Gastroesophageal sphincter (tissue), 4 donors: ENCODE measurements at regions not wholly inside any gene's neighbourhood (a gene's known extent, or its start where the extent isn't known, plus 50 kb on each side); places are given as distances from the start of the nearest gene placed in this dataset.

Experiments used
- ATAC-seq: fragments of 150-250 bp; one replicate; pipeline ENCODE4 v1.9.1; 2016; ENCODE audit warnings: mild to moderate bottlenecking, moderate library complexity
- H3K27ac ChIP-seq, 4 donors: fragments of 200-600 bp; sonication (generic) in 3 of 4; 1 replicate in 3 of 4; 2 replicates in 1 of 4; pipeline ENCODE4 v1.5.1; 2016 to 2019
- H3K27me3 ChIP-seq: fragments of 200-600 bp; sonication (generic); one replicate; pipeline ENCODE4 v1.5.1; 2019
- H3K36me3 ChIP-seq, 2 donors: fragments of 200-600 bp; sonication (generic); one replicate each; pipeline ENCODE4 v1.5.1; 2019; ENCODE audit warnings: control low read depth in 1 of 2
- H3K4me1 ChIP-seq, 3 donors: fragments of 200-600 bp; sonication (generic); 1 replicate in 2 of 3; 2 replicates in 1 of 3; pipeline ENCODE4 v1.5.1; 2016 to 2019; ENCODE audit warnings: control low read depth in 2 of 3
- H3K4me3 ChIP-seq, 2 donors: fragments of 200-600 bp; sonication (generic); one replicate each; pipeline ENCODE4 v1.5.1; 2019; ENCODE audit warnings: mild to moderate bottlenecking in 1 of 2, moderate library complexity in 1 of 2
- H3K9me3 ChIP-seq, 3 donors: fragments of 200-600 bp; sonication (generic); one replicate each; pipeline ENCODE4 v1.5.1; 2017 to 2019; ENCODE audit warnings: control low read depth in 2 of 3
- CTCF ChIP-seq, 4 experiments: fragments of 200-600 bp in 2 of 4; fragments of 450-650 bp in 2 of 4; sonication (generic) in 1 of 4; IDR thresholded peaks; one replicate each; pipeline ENCODE4 v1.5.1; 2017 to 2019; ENCODE audit warnings: antibody characterized with exemption in 4 of 4, mild to moderate bottlenecking in 2 of 4, moderate library complexity in 2 of 4
- EP300 ChIP-seq: sonication (generic); formaldehyde crosslinking; IDR thresholded peaks from one replicate; pipeline ENCODE4 v1.6.1; 2017; ENCODE audit warnings: antibody characterized with exemption, mild to moderate bottlenecking
- POLR2A ChIP-seq, 2 donors: fragments of 450-650 bp; IDR thresholded peaks; one replicate each; pipeline ENCODE4 v1.6.1; 2017; ENCODE audit warnings: antibody characterized with exemption in 2 of 2, mild to moderate bottlenecking in 2 of 2, moderate library complexity in 1 of 2
- POLR2AphosphoS5 ChIP-seq: sonication (generic); formaldehyde crosslinking; IDR thresholded peaks from one replicate; pipeline ENCODE4 v1.6.1; 2017; ENCODE audit warnings: antibody characterized with exemption
- WGBS, 2 donors: methylation state at CpG; one replicate each; pipeline ENCODE4 v1.1.5; 2018; ENCODE audit warnings: low coverage in 1 of 2; 5-methylcytosine and 5-hydroxymethylcytosine counted together

GRCh38 chr4:35604724-35605123 lies 639.6 kb downstream of the ARAP2 start:
- Histone ChIP-seq H3K27me3 (no peaks in the 10 kb centered on the region), H3K9me3 (no peaks in the 10 kb centered on the region), H3K4me3 (no peak overlapping the region), H3K27ac (no peak overlapping the region), H3K36me3 (no peaks in the 10 kb centered on the region), H3K4me1 (no peaks in the 10 kb centered on the region)
- 82 to 100% methylated on average over 1 of the region's 1 CpG for WGBS, 2 donors
- ATAC-seq: no peak
- TF ChIP-seq EP300 (no peak), POLR2A (IDR thresholded peaks at IDR 0.05) (no peak), CTCF (IDR thresholded peaks at IDR 0.05) (no peak), POLR2AphosphoS5 (no peak)

- TF ChIP-seq POLR2A (IDR thresholded peaks at IDR 0.05) (no peak), EP300 (no peak), POLR2AphosphoS5 (no peak), CTCF (IDR thresholded peaks at IDR 0.05) (no peak)
- no peak overlapping the region for H3K27ac ChIP-seq
- no peak for ATAC-seq
These were observed 636.1 kb downstream of the ARAP2 start for GRCh38 chr4:35608205-35608604.

GRCh38 chr4:35614120-35614519 lies 630.2 kb downstream of the ARAP2 start:
- Histone ChIP-seq H3K4me3 (no peak overlapping the region), H3K4me1 (no peaks in the 10 kb centered on the region), H3K27ac (no peak overlapping the region), H3K9me3 (no peaks in the 10 kb centered on the region), H3K36me3 (no peaks in the 10 kb centered on the region), H3K27me3 (no peaks in the 10 kb centered on the region)
- no peak for ATAC-seq
- TF ChIP-seq POLR2A (IDR thresholded peaks at IDR 0.05): no peak
- no peak for TF ChIP-seq EP300
- TF ChIP-seq POLR2AphosphoS5: no peak
- no peak for TF ChIP-seq CTCF (IDR thresholded peaks at IDR 0.05)
- 47 to 54% methylated on average over 2 of the region's 2 CpGs for WGBS, 2 donors

More at GRCh38 chr4:35608205-35608604, 636.1 kb downstream of the ARAP2 start:
- Histone ChIP-seq H3K27me3 (no peaks in the 10 kb centered on the region), H3K4me3 (no peak overlapping the region), H3K4me1 (no peaks in the 10 kb centered on the region), H3K9me3 (no peaks in the 10 kb centered on the region), H3K36me3 (no peaks in the 10 kb centered on the region)

GRCh38 chr4:35639929-35640328 lies 604.4 kb downstream of the ARAP2 start:
- ATAC-seq: no peak
- WGBS, 2 donors: 51 to 69% methylated on average over 2 to 3 of the region's 3 CpGs
- TF ChIP-seq CTCF (IDR thresholded peaks at IDR 0.05): no peak
- TF ChIP-seq EP300: no peak
- Histone ChIP-seq H3K27ac (no peak overlapping the region), H3K9me3 (no peaks in the 10 kb centered on the region), H3K4me3 (no peak overlapping the region), H3K27me3 (no peaks in the 10 kb centered on the region), H3K36me3 (no peaks in the 10 kb centered on the region), H3K4me1 (no peaks in the 10 kb centered on the region)

GRCh38 chr4:35643661-35644060 lies 600.7 kb downstream of the ARAP2 start:
- no peak overlapping the region for H3K4me3 ChIP-seq
- no peaks in the 10 kb centered on the region for H3K27me3 ChIP-seq
- no peaks in the 10 kb centered on the region for H3K9me3 ChIP-seq
- TF ChIP-seq EP300 (no peak), POLR2A (IDR thresholded peaks at IDR 0.05) (no peak), CTCF (IDR thresholded peaks at IDR 0.05) (no peak), POLR2AphosphoS5 (no peak)
- no peak for ATAC-seq
- H3K4me1 ChIP-seq: no peaks in the 10 kb centered on the region
- H3K27ac ChIP-seq: no peak overlapping the region
- H3K36me3 ChIP-seq: no peaks in the 10 kb centered on the region
